HepG2 (cell line): ENCODE measurements at regions not wholly inside any gene's neighbourhood (a gene's known extent, or its start where the extent isn't known, plus 50 kb on each side); places are given as distances from the start of the nearest gene placed in this dataset.

Experiments used
- ATAC-seq: fragments of 200-7000 bp; cut with Tn5 transposase; 3 replicates; pipeline ENCODE4 v1.9.1; 2020; ENCODE audit warnings: mild to moderate bottlenecking, moderate library complexity
- BruUV-seq: library from RNA; stranded (reverse); fragments of 400-500 nt; replicated peaks from 2 replicates; lab custom pipeline; 2021; lab: Mats Ljungman, UMichigan
- CTCF ChIA-PET: fragments of 300-600 bp; formaldehyde crosslinking; extraction: SDS; loops from one replicate; lab custom pipeline; 2021; ENCODE audit warnings: low total read pairs, inconsistent platforms, low intra/inter-chr PET ratio; lab: Yijun Ruan, JAX
- POLR2A ChIA-PET: fragments of 350-600 bp; sonication (Branson Sonifier 250); formaldehyde crosslinking; loops from one replicate; lab custom pipeline; 2020; ENCODE audit warnings: antibody characterized with exemption, inconsistent platforms; lab: Yijun Ruan, JAX
- DNase-seq: peaks from one replicate; pipeline ENCODE4 v3.0.0-alpha.2; 2015; ENCODE audit warnings: low spot score
- FAIRE-seq: peaks from 3 replicates; lab custom pipeline; 2011; peaks lifted over from hg19 to GRCh38; lab: Jason Lieb, UNC
- H2AFZ ChIP-seq: one replicate; pipeline ENCODE4 v1.6.1; 2011; ENCODE audit warnings: low read length, inconsistent platforms
- H3K27ac ChIP-seq: fragments of 300-600 bp; 3 replicates; pipeline ENCODE4 v1.8.0; 2011; ENCODE audit warnings: mixed run types, mild to moderate bottlenecking, mixed read lengths, low read length, inconsistent platforms; ENCODE audit not compliant: insufficient read depth; ENCODE audit errors: extremely low read length
- H3K27me3 ChIP-seq, 2 experiments: fragments of 200-600 bp in 1 of 2; 2 replicates in 1 of 2; 3 replicates in 1 of 2; pipeline versions ENCODE4 v1.6.0 to v1.8.0; 2011; ENCODE audit warnings: low read length in 2 of 2, mild to moderate bottlenecking in 2 of 2, moderate library complexity in 2 of 2, inconsistent platforms in 1 of 2; ENCODE audit not compliant: insufficient read depth in 2 of 2, control insufficient read depth in 1 of 2
- H3K36me3 ChIP-seq, 2 experiments: fragments of 200-600 bp in 1 of 2; replicated peaks in 1 of 2; 2 replicates in 1 of 2; 3 replicates in 1 of 2; pipeline versions ENCODE4 v1.5.1 to v1.8.0; 2011; ENCODE audit warnings: low read length in 2 of 2, inconsistent platforms in 1 of 2; ENCODE audit not compliant: insufficient read depth in 2 of 2, control insufficient read depth in 1 of 2
- H3K4me1 ChIP-seq: 2 replicates; pipeline ENCODE4 v1.5.1; 2012; ENCODE audit warnings: low read length, inconsistent platforms; ENCODE audit not compliant: insufficient read depth
- H3K4me2 ChIP-seq: 2 replicates; pipeline ENCODE4 v1.6.0; 2011; ENCODE audit warnings: low read depth, low read length, inconsistent platforms
- H3K4me3 ChIP-seq, 3 experiments: fragments of 200-600 bp in 1 of 3; sonication (generic), shearing (Covaris generic) in 1 of 3; replicated peaks in 1 of 3; 2 replicates each; pipeline ENCODE4 v1.5.1; 2011 to 2016; ENCODE audit warnings: low read length in 3 of 3, inconsistent platforms in 2 of 3, low read depth in 2 of 3, mild to moderate bottlenecking in 2 of 3, control low read depth in 1 of 3, mixed read lengths in 1 of 3; ENCODE audit not compliant: insufficient read depth in 1 of 3
- H3K79me2 ChIP-seq: one replicate; pipeline ENCODE4 v1.6.1; 2011; ENCODE audit warnings: low read length, inconsistent platforms; ENCODE audit not compliant: insufficient read depth
- H3K9ac ChIP-seq: 2 replicates; pipeline ENCODE4 v1.6.0; 2011; ENCODE audit warnings: mild to moderate bottlenecking, low read depth, low read length, inconsistent platforms; ENCODE audit not compliant: insufficient read depth
- H3K9me3 ChIP-seq: 2 replicates; pipeline ENCODE4 v1.5.1; 2012; ENCODE audit warnings: mild to moderate bottlenecking, low read length
- H4K20me1 ChIP-seq: 2 replicates; pipeline ENCODE4 v1.6.0; 2011; ENCODE audit warnings: inconsistent platforms, mild to moderate bottlenecking, low read length, moderate library complexity; ENCODE audit not compliant: insufficient read depth
- ARID5B ChIP-seq: IDR thresholded peaks from 2 replicates; pipeline ENCODE4 v1.4.0; 2020; ENCODE audit warnings: mild to moderate bottlenecking, missing genetic modification reagents
- DNMT1 ChIP-seq: sonication (generic); formaldehyde crosslinking; IDR thresholded peaks from 2 replicates; pipeline ENCODE4 v1.5.1; 2020; ENCODE audit warnings: mild to moderate bottlenecking, missing genetic modification reagents
- DZIP1 ChIP-seq: sonication (generic); formaldehyde crosslinking; IDR thresholded peaks from 2 replicates; pipeline ENCODE4 v1.5.0; 2020; ENCODE audit warnings: mild to moderate bottlenecking, missing genetic modification reagents
- E2F5 ChIP-seq: sonication (generic); formaldehyde crosslinking; conservative IDR thresholded peaks from 2 replicates; pipeline ENCODE4 v1.4.0; 2020; ENCODE audit warnings: missing genetic modification reagents
- HNF4A ChIP-seq: sonication (generic); formaldehyde crosslinking; IDR thresholded peaks from 2 replicates; pipeline ENCODE4 v1.4.0; 2020; ENCODE audit warnings: missing genetic modification reagents
- JUND ChIP-seq: sonication (generic); formaldehyde crosslinking; IDR thresholded peaks from 2 replicates; pipeline ENCODE4 v1.8.0; 2022; ENCODE audit warnings: mild to moderate bottlenecking, missing genetic modification reagents
- NCOA2 ChIP-seq: sonication (generic); formaldehyde crosslinking; IDR thresholded peaks from 2 replicates; pipeline ENCODE4 v1.8.0; 2022; ENCODE audit warnings: inconsistent platforms
- NFE2 ChIP-seq: sonication (generic); formaldehyde crosslinking; IDR thresholded peaks from 2 replicates; pipeline ENCODE4 v1.4.0; 2020; ENCODE audit warnings: missing genetic modification reagents
- RAD51 ChIP-seq: fragments of 450-650 bp; IDR thresholded peaks from 2 replicates; pipeline ENCODE4 v1.6.1; 2016; ENCODE audit warnings: borderline replicate concordance
- RARG ChIP-seq: sonication (generic); formaldehyde crosslinking; IDR thresholded peaks from 2 replicates; pipeline ENCODE4 v1.4.0; 2020; ENCODE audit warnings: low read depth, mild to moderate bottlenecking, missing genetic modification reagents
- RXRA ChIP-seq: sonication (generic); formaldehyde crosslinking; IDR thresholded peaks from 2 replicates; pipeline ENCODE4 v1.5.1; 2020; ENCODE audit warnings: missing genetic modification reagents
- SNAI1 ChIP-seq: sonication (generic); formaldehyde crosslinking; IDR thresholded peaks from 2 replicates; pipeline ENCODE4 v1.5.0; 2020; ENCODE audit warnings: mild to moderate bottlenecking, missing genetic modification reagents, borderline replicate concordance
- ZNF512 ChIP-seq: sonication (generic); formaldehyde crosslinking; IDR thresholded peaks from 2 replicates; pipeline ENCODE4 v1.4.0; 2020; ENCODE audit warnings: mild to moderate bottlenecking, missing genetic modification reagents
- WGBS: methylation state at CpG from one replicate; pipeline ENCODE4 v1.1.6; 2017; ENCODE audit warnings: low lambda C conversion rate; 5-methylcytosine and 5-hydroxymethylcytosine counted together
- in situ Hi-C: cut with HindIII; loops from 2 replicates; pipeline ENCODE4 v1.10.0; 2017; ENCODE audit warnings: low pct_unique_long_range_greater_than_20kb; ENCODE audit not compliant: extremely low pct_ligation_motif_present
- intact Hi-C: fragments of 100-400 bp; cut with micrococcal nuclease; formaldehyde crosslinking; loops from one replicate; pipeline ENCODE4 v1.10.0; 2022; ENCODE audit not compliant: unreplicated experiment
- TF ChIP-seq, protein P1 (sequence below): sonication (generic); formaldehyde crosslinking; IDR thresholded peaks from 2 replicates; pipeline ENCODE4 v1.4.0; 2020; ENCODE audit warnings: missing genetic modification reagents

DNA sequence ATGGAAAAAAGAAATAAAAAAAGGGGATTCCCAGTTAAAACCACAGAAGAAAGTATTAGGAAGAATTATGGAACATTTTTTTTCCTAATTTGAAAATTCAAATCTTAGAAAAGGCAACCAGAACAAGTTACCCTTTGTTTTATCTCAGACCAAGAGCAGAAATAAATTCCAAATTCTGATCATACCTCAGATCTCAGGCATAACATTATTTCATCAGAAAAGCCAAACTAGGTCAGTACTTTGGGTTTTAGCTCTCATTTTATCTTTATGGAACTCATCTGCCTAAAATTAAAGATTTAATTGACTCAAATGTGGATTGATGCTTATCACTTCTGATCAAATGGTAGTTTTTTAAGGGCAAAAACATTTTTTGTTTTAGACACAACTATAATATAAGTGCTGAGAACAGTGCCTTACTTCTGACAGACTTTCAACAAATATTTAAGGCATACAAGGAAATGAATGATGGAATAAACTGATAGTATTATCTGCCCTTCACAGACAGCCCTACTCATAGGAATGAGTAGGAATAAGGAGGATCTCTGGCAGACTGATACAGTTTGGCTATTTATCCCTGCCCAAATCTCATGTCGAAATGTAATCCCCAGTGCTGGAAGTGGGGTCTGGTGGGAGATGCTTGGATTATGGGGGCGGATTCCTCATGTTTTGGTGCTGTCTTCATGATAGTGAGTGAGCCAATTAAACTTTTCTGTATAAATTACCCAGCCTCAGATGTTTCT is 245.3 kb upstream of the PITX2 start:
- Histone ChIP-seq H3K9me3 (no peaks in the 10 kb centered on the region), H3K9ac (no peak overlapping the region), H3K4me1 (no peaks in the 10 kb centered on the region), H3K27me3 (no peaks in the 10 kb centered on the region), H2AFZ (no peak overlapping the region), H3K4me3 (no peak overlapping the region), H3K4me2 (no peak overlapping the region), H3K79me2 (no peaks in the 10 kb centered on the region), H4K20me1 (no peaks in the 10 kb centered on the region), H3K27ac (no peak overlapping the region), H3K36me3 (no peaks in the 10 kb centered on the region)
- CTCF ChIA-PET = no interaction called here
- in situ Hi-C loops (no loop called here), intact Hi-C loops (no loop called here)
- DNase-seq = no peak
- POLR2A ChIA-PET = no interaction called here
- BruUV-seq = no TSS peak
- WGBS = 7% methylated on average over 2 of the region's 2 CpGs
- ATAC-seq = no peak
- FAIRE-seq = no peak
- TF ChIP-seq, protein P1, sequence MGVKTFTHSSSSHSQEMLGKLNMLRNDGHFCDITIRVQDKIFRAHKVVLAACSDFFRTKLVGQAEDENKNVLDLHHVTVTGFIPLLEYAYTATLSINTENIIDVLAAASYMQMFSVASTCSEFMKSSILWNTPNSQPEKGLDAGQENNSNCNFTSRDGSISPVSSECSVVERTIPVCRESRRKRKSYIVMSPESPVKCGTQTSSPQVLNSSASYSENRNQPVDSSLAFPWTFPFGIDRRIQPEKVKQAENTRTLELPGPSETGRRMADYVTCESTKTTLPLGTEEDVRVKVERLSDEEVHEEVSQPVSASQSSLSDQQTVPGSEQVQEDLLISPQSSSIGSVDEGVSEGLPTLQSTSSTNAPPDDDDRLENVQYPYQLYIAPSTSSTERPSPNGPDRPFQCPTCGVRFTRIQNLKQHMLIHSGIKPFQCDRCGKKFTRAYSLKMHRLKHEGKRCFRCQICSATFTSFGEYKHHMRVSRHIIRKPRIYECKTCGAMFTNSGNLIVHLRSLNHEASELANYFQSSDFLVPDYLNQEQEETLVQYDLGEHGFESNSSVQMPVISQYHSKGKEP (CRISPR knock-in tag) = no peak
- TF ChIP-seq NFE2 (CRISPR knock-in tag) (no peak), SNAI1 (CRISPR knock-in tag) (no peak), E2F5 (CRISPR knock-in tag) (no peak), RARG (CRISPR knock-in tag) (no peak), DZIP1 (no peak), NCOA2 (CRISPR knock-in tag) (no peak), RAD51 (no peak), HNF4A (CRISPR knock-in tag) (no peak), ARID5B (CRISPR knock-in tag) (no peak), JUND (no peak), DNMT1 (CRISPR knock-in tag) (no peak), RXRA (CRISPR knock-in tag) (no peak), ZNF512 (no peak)
